SU-DHL-6 (cell line): ENCODE measurements at regions not wholly inside any gene's neighbourhood (a gene's known extent, or its start where the extent isn't known, plus 50 kb on each side); places are given as distances from the start of the nearest gene placed in this dataset.

Experiments
- CTCF ChIP-seq: fragments of 200-600 bp; sonication (generic); IDR thresholded peaks from one replicate; pipeline ENCODE4 v1.5.1; 2017; ENCODE audit warnings: antibody characterized with exemption, mild to moderate bottlenecking, low read length, moderate library complexity; ENCODE audit not compliant: insufficient read depth, poor library complexity, severe bottlenecking
- EZH2phosphoT487 ChIP-seq: fragments of 200-600 bp; sonication (generic), shearing (Covaris generic); conservative IDR thresholded peaks from 2 replicates; pipeline ENCODE4 v1.6.1; 2018; ENCODE audit warnings: mild to moderate bottlenecking, antibody characterized with exemption, low read length, moderate library complexity, mixed read lengths

GRCh38 chr20:57091748-57092111 lies 174.7 kb downstream of the BMP7 start:
- TF ChIP-seq CTCF (no peak), EZH2phosphoT487 (no peak)
